ENCODE measurements at regions not wholly inside any gene's neighbourhood (a gene's known extent, or its start where the extent isn't known, plus 50 kb on each side); places are given as distances from the start of the nearest gene placed in this dataset.

GRCh38 chr1:219741011-219741970, 128.4 kb upstream of the ZC3H11B start:
- Histone ChIP-seq H3K9me3 (ENCODE audit: control insufficient read depth, insufficient read depth, low read depth, low read length) (no peaks in the 10 kb centered on the region), H3K27ac (ENCODE audit: extremely low read depth, low read depth, low read length) (no peak overlapping the region), H3K36me3 (ENCODE audit: control insufficient read depth in 2 of 2, insufficient read depth in 1 of 2, low read length in 2 of 2) (no peaks in the 10 kb centered on the region), H3K4me3 (ENCODE audit: low read depth, low read length) (no peak overlapping the region), H3K4me1 (ENCODE audit: control insufficient read depth, insufficient read depth, low read length) (no peaks in the 10 kb centered on the region)
- no peak for TF ChIP-seq KLF9 (tag by site-specific recombination; IDR thresholded peaks at IDR 0.05; ENCODE audit: low read depth)
- TF ChIP-seq ZNF184 (tag by site-specific recombination; IDR thresholded peaks at IDR 0.05): no peak
- TF ChIP-seq ZNF121 (tag by site-specific recombination; IDR thresholded peaks at IDR 0.05): no peak
- TF ChIP-seq ZSCAN30 (tag by site-specific recombination; IDR thresholded peaks at IDR 0.05): no peak
- no peak for TF ChIP-seq GLIS2 (tag by site-specific recombination; IDR thresholded peaks at IDR 0.05)
- no peak for TF ChIP-seq ZNF202 (tag by site-specific recombination; IDR thresholded peaks at IDR 0.05; ENCODE audit: borderline replicate concordance)
- no peak for TF ChIP-seq PRDM10 (tag by site-specific recombination; IDR thresholded peaks at IDR 0.05)
- no peak for TF ChIP-seq ZNF350 (tag by site-specific recombination; IDR thresholded peaks at IDR 0.05)
- no peak for TF ChIP-seq ZNF18 (tag by site-specific recombination; IDR thresholded peaks at IDR 0.05)
- CTCF ChIA-PET: interaction anchor here (0.7 to 1.1 kb wide), 2 partner anchors 120 to 962 kb away, joined by 3 to 4 read pairs; no protein-coding TSS in a partner anchor
- POLR2A ChIA-PET: no interaction called here

GRCh38 chr1:219733511-219734174, 120.7 kb upstream of the ZC3H11B start:
- TF ChIP-seq ZNF146 (tag by site-specific recombination; IDR thresholded peaks at IDR 0.05): no peak
- TF ChIP-seq GFI1B (tag by site-specific recombination; IDR thresholded peaks at IDR 0.05): no peak
- TF ChIP-seq ZNF2 (tag by site-specific recombination; IDR thresholded peaks at IDR 0.05): no peak
- no peak for TF ChIP-seq ATF2 (tag by site-specific recombination; IDR thresholded peaks at IDR 0.05; ENCODE audit: low read depth)
- no peak for TF ChIP-seq ZNF791 (tag by site-specific recombination; IDR thresholded peaks at IDR 0.05)
- TF ChIP-seq ZNF658 (tag by site-specific recombination; IDR thresholded peaks at IDR 0.05): no peak
- TF ChIP-seq ZNF211 (tag by site-specific recombination; IDR thresholded peaks at IDR 0.05; ENCODE audit: low read depth): no peak
- no peak for TF ChIP-seq ZBTB6 (tag by site-specific recombination; IDR thresholded peaks at IDR 0.05)
- TF ChIP-seq ZNF76 (tag by site-specific recombination; IDR thresholded peaks at IDR 0.05; ENCODE audit: borderline replicate concordance, low read depth): no peak
- no peak for TF ChIP-seq ZNF223 (tag by site-specific recombination; IDR thresholded peaks at IDR 0.05)
- TF ChIP-seq PRDM10 (tag by site-specific recombination; IDR thresholded peaks at IDR 0.05): no peak

More at GRCh38 chr1:219733511-219734174, 120.7 kb upstream of the ZC3H11B start:
- ChIA-PET POLR2A (no interaction called here), CTCF (no interaction called here)
- no peaks in the 10 kb centered on the region for H3K36me3 ChIP-seq (ENCODE audit: control insufficient read depth in 2 of 2, insufficient read depth in 1 of 2, low read length in 2 of 2)
- no peak overlapping the region for H3K4me3 ChIP-seq (ENCODE audit: low read depth, low read length)
- no peaks in the 10 kb centered on the region for H3K9me3 ChIP-seq (ENCODE audit: control insufficient read depth, insufficient read depth, low read depth, low read length)
- H3K27ac ChIP-seq (ENCODE audit: extremely low read depth, low read depth, low read length): no peak overlapping the region
- H3K4me1 ChIP-seq (ENCODE audit: control insufficient read depth, insufficient read depth, low read length): no peaks in the 10 kb centered on the region
